Karpas-422 (cell line): ENCODE measurements at regions not wholly inside any gene's neighbourhood (a gene's known extent, or its start where the extent isn't known, plus 50 kb on each side); places are given as distances from the start of the nearest gene placed in this dataset.
"Not testable (repeated sequence)": the region's sequence is repeated elsewhere in the genome, so short reads cannot be mapped to it uniquely, and the experiment has no call there.

Experiments used
- DNase-seq: peaks from one replicate; pipeline ENCODE4 v3.0.0-alpha.2; 2015
- H2AFZ ChIP-seq: fragments of 200-600 bp; sonication (generic); 2 replicates; pipeline ENCODE4 v1.6.1; 2014; ENCODE audit warnings: antibody characterized with exemption, low read length, mixed read lengths
- H3K27ac ChIP-seq: fragments of 200-600 bp; sonication (generic); 2 replicates; pipeline ENCODE4 v1.5.1; 2014; ENCODE audit warnings: mild to moderate bottlenecking, low read length, moderate library complexity
- H3K27me3 ChIP-seq: fragments of 200-600 bp; sonication (generic); 2 replicates; pipeline ENCODE4 v1.6.1; 2014; ENCODE audit warnings: low read length, mixed read lengths
- H3K36me3 ChIP-seq: fragments of 200-600 bp; sonication (generic); 2 replicates; pipeline ENCODE4 v1.6.1; 2014; ENCODE audit warnings: low read length, mixed read lengths; ENCODE audit not compliant: insufficient read depth
- H3K4me1 ChIP-seq: fragments of 200-600 bp; sonication (generic); 2 replicates; pipeline ENCODE4 v1.6.1; 2014; ENCODE audit warnings: mild to moderate bottlenecking, low read length, mixed read lengths
- H3K4me2 ChIP-seq: fragments of 200-600 bp; sonication (generic); 2 replicates; pipeline ENCODE4 v1.6.1; 2014; ENCODE audit warnings: low read length, low read depth, mild to moderate bottlenecking; ENCODE audit not compliant: poor library complexity, severe bottlenecking
- H3K4me3 ChIP-seq: fragments of 200-600 bp; sonication (generic); 2 replicates; pipeline ENCODE4 v1.5.1; 2014; ENCODE audit warnings: mild to moderate bottlenecking, antibody characterized with exemption, low read length, mixed read lengths
- H3K79me2 ChIP-seq: fragments of 200-600 bp; sonication (generic); 2 replicates; pipeline ENCODE4 v1.6.1; 2014; ENCODE audit warnings: mild to moderate bottlenecking, low read length, mixed read lengths
- H3K9ac ChIP-seq: fragments of 200-600 bp; sonication (generic); 2 replicates; pipeline ENCODE4 v1.6.0; 2014; ENCODE audit warnings: low read length
- H3K9me2 ChIP-seq: fragments of 200-600 bp; sonication (generic), shearing (Covaris generic); replicated peaks from 2 replicates; pipeline ENCODE4 v1.6.0; 2014; ENCODE audit warnings: mild to moderate bottlenecking, low read length, moderate library complexity; ENCODE audit not compliant: insufficient read depth
- H3K9me3 ChIP-seq: fragments of 300-700, 200-600 bp; sonication (generic); 2 replicates; pipeline ENCODE4 v1.6.1; 2014; ENCODE audit warnings: low read length, mixed read lengths
- H4K20me1 ChIP-seq: fragments of 200-600 bp; sonication (generic); 2 replicates; pipeline ENCODE4 v1.6.1; 2014; ENCODE audit warnings: mild to moderate bottlenecking, antibody characterized with exemption, low read length, low read depth; ENCODE audit not compliant: insufficient read depth

GRCh38 chr1:245102149-245102548 lies 52.6 kb upstream of the KIF26B start:
- H3K36me3 ChIP-seq, H3K79me2 ChIP-seq, H3K27ac ChIP-seq, H3K4me3 ChIP-seq, H3K9me3 ChIP-seq, H3K9me2 ChIP-seq, H3K27me3 ChIP-seq, H2AFZ ChIP-seq, DNase-seq, H3K9ac ChIP-seq, H3K4me1 ChIP-seq, H3K4me2 ChIP-seq, H4K20me1 ChIP-seq: not testable (repeated sequence)

GRCh38 chr1:245099401-245099800 lies 55.4 kb upstream of the KIF26B start:
- Histone ChIP-seq H2AFZ (no peak overlapping the region), H3K27me3 (no peaks in the 10 kb centered on the region), H3K9me2 (no peaks in the 10 kb centered on the region), H4K20me1 (no peaks in the 10 kb centered on the region), H3K4me3 (no peak overlapping the region), H3K79me2 (no peaks in the 10 kb centered on the region), H3K27ac (no peak overlapping the region), H3K36me3 (no peaks in the 10 kb centered on the region), H3K9ac (no peak overlapping the region), H3K4me1 (no peaks in the 10 kb centered on the region), H3K9me3 (no peaks in the 10 kb centered on the region), H3K4me2 (no peak overlapping the region)
- no peak for DNase-seq

GRCh38 chr1:245098924-245099323 lies 55.9 kb upstream of the KIF26B start:
- no peak for DNase-seq
- no peak overlapping the region for H2AFZ ChIP-seq
- no peaks in the 10 kb centered on the region for H3K9me3 ChIP-seq
- H3K36me3 ChIP-seq = no peaks in the 10 kb centered on the region
- no peaks in the 10 kb centered on the region for H4K20me1 ChIP-seq
- H3K9ac ChIP-seq = no peak overlapping the region
- H3K4me3 ChIP-seq = no peak overlapping the region
- no peaks in the 10 kb centered on the region for H3K9me2 ChIP-seq
- H3K79me2 ChIP-seq = no peaks in the 10 kb centered on the region
- no peak overlapping the region for H3K4me2 ChIP-seq
- H3K27ac ChIP-seq = no peak overlapping the region
- no peaks in the 10 kb centered on the region for H3K4me1 ChIP-seq
- H3K27me3 ChIP-seq = no peaks in the 10 kb centered on the region

GRCh38 chr1:245096311-245097066 lies 58.3 kb upstream of the KIF26B start:
- Histone ChIP-seq H3K9ac (no peak overlapping the region), H3K9me3 (no peaks in the 10 kb centered on the region), H2AFZ (no peak overlapping the region), H3K4me1 (no peaks in the 10 kb centered on the region), H3K9me2 (no peaks in the 10 kb centered on the region), H3K4me3 (no peak overlapping the region), H3K36me3 (no peaks in the 10 kb centered on the region), H3K27ac (no peak overlapping the region), H3K4me2 (no peak overlapping the region), H3K27me3 (no peaks in the 10 kb centered on the region), H3K79me2 (no peaks in the 10 kb centered on the region), H4K20me1 (no peaks in the 10 kb centered on the region)
- no peak for DNase-seq

- Histone ChIP-seq H4K20me1 (no peaks in the 10 kb centered on the region), H3K4me3 (no peak overlapping the region)
- no peak for DNase-seq
These were observed 58.9 kb upstream of the KIF26B start for GRCh38 chr1:245095903-245096302.

GRCh38 chr1:245094954-245095353 lies 59.8 kb upstream of the KIF26B start:
- no peaks in the 10 kb centered on the region for H3K27me3 ChIP-seq
- no peaks in the 10 kb centered on the region for H3K9me3 ChIP-seq
- no peak overlapping the region for H3K4me3 ChIP-seq
- no peaks in the 10 kb centered on the region for H4K20me1 ChIP-seq
- H3K9ac ChIP-seq = no peak overlapping the region
- H3K4me1 ChIP-seq = no peaks in the 10 kb centered on the region
- DNase-seq = no peak
- no peaks in the 10 kb centered on the region for H3K79me2 ChIP-seq
- H3K4me2 ChIP-seq = no peak overlapping the region
- no peaks in the 10 kb centered on the region for H3K9me2 ChIP-seq
- H3K27ac ChIP-seq = no peak overlapping the region
- no peaks in the 10 kb centered on the region for H3K36me3 ChIP-seq
- no peak overlapping the region for H2AFZ ChIP-seq

More at GRCh38 chr1:245095903-245096302, 58.9 kb upstream of the KIF26B start:
- H3K27me3 ChIP-seq = no peaks in the 10 kb centered on the region
- no peak overlapping the region for H3K27ac ChIP-seq
- no peaks in the 10 kb centered on the region for H3K4me1 ChIP-seq
- H3K9ac ChIP-seq = no peak overlapping the region
- H3K9me2 ChIP-seq = no peaks in the 10 kb centered on the region
- no peak overlapping the region for H3K4me2 ChIP-seq
- H3K36me3 ChIP-seq = no peaks in the 10 kb centered on the region
- H3K9me3 ChIP-seq = no peaks in the 10 kb centered on the region
- no peak overlapping the region for H2AFZ ChIP-seq
- no peaks in the 10 kb centered on the region for H3K79me2 ChIP-seq

GRCh38 chr1:245094092-245094491 lies 60.7 kb upstream of the KIF26B start:
- H3K4me2 ChIP-seq = no peak overlapping the region
- no peak overlapping the region for H2AFZ ChIP-seq
- no peak for DNase-seq
- H3K9ac ChIP-seq = no peak overlapping the region
- no peak overlapping the region for H3K4me3 ChIP-seq
- H3K9me3 ChIP-seq = no peaks in the 10 kb centered on the region
- no peaks in the 10 kb centered on the region for H3K4me1 ChIP-seq
- H4K20me1 ChIP-seq = no peaks in the 10 kb centered on the region
- H3K27me3 ChIP-seq = no peaks in the 10 kb centered on the region
- no peaks in the 10 kb centered on the region for H3K79me2 ChIP-seq
- H3K9me2 ChIP-seq = no peaks in the 10 kb centered on the region
- no peaks in the 10 kb centered on the region for H3K36me3 ChIP-seq
- no peak overlapping the region for H3K27ac ChIP-seq

GRCh38 chr1:245092638-245092976 lies 62.2 kb upstream of the KIF26B start:
- Histone ChIP-seq H3K27me3 (no peaks in the 10 kb centered on the region), H3K9ac (no peak overlapping the region)

More at GRCh38 chr1:245092638-245092976, 62.2 kb upstream of the KIF26B start:
- no peak for DNase-seq
- Histone ChIP-seq H3K4me1 (no peaks in the 10 kb centered on the region), H3K36me3 (no peaks in the 10 kb centered on the region), H3K9me2 (no peaks in the 10 kb centered on the region), H3K27ac (no peak overlapping the region), H3K4me3 (no peak overlapping the region), H4K20me1 (no peaks in the 10 kb centered on the region), H3K79me2 (no peaks in the 10 kb centered on the region), H2AFZ (no peak overlapping the region), H3K4me2 (no peak overlapping the region), H3K9me3 (no peaks in the 10 kb centered on the region)
